Uterus (tissue), 3 donors: ENCODE measurements at regions not wholly inside any gene's neighbourhood (a gene's known extent, or its start where the extent isn't known, plus 50 kb on each side); places are given as distances from the start of the nearest gene placed in this dataset.
A peak's percentile ranks its signal among the peaks of the same experiment; 100 is the strongest.
"Not testable (repeated sequence)": the region's sequence is repeated elsewhere in the genome, so short reads cannot be mapped to it uniquely, and the experiment has no call there.

ENCODE experiments used
- DNase-seq, 2 donors: peaks; one replicate each; pipeline ENCODE4 v3.0.0-alpha.2; 2019 to 2020
- H3K27ac ChIP-seq, 2 donors: fragments of 200-600 bp; sonication (generic); 1 replicate in 1 of 2; 2 replicates in 1 of 2; pipeline ENCODE4 v1.5.1; 2016 to 2018
- H3K27me3 ChIP-seq, 2 donors: fragments of 200-600 bp; sonication (generic); one replicate each; pipeline ENCODE4 v1.5.1; 2018 to 2019; ENCODE audit warnings: control low read depth in 1 of 2
- H3K36me3 ChIP-seq, 2 donors: fragments of 200-600 bp; sonication (generic); one replicate each; pipeline ENCODE4 v1.5.1; 2019; ENCODE audit warnings: control low read depth in 1 of 2
- H3K4me1 ChIP-seq, 2 donors: fragments of 200-600 bp; sonication (generic); one replicate each; pipeline ENCODE4 v1.5.1; 2018 to 2019; ENCODE audit warnings: control low read depth in 1 of 2
- H3K4me3 ChIP-seq, 2 donors: fragments of 200-600 bp; sonication (generic); 1 replicate in 1 of 2; 2 replicates in 1 of 2; pipeline ENCODE4 v1.5.1; 2018 to 2019; ENCODE audit warnings: mild to moderate bottlenecking in 1 of 2
- H3K9me3 ChIP-seq, 2 donors: fragments of 200-600 bp; sonication (generic); one replicate each; pipeline ENCODE4 v1.5.1; 2019; ENCODE audit warnings: control low read depth in 1 of 2
- POLR2A ChIP-seq, 2 donors: fragments of 450-650 bp; IDR thresholded peaks; one replicate each; pipeline ENCODE4 v1.6.1; 2016; ENCODE audit warnings: antibody characterized with exemption in 2 of 2, mild to moderate bottlenecking in 1 of 2, moderate library complexity in 1 of 2
- intact Hi-C: fragments of 100-400 bp; cut with DNase I; formaldehyde crosslinking; loops from one replicate; pipeline ENCODE4 v1.15.1; 2023; ENCODE audit warnings: low total_unique reads
- TF ChIP-seq, protein P1 (sequence below), 4 experiments: fragments of 200-600 bp in 2 of 4; fragments of 450-650 bp in 2 of 4; sonication (generic) in 2 of 4; IDR thresholded peaks; one replicate each; pipeline ENCODE4 v1.5.1; 2016 to 2019; ENCODE audit warnings: antibody characterized with exemption in 4 of 4, mild to moderate bottlenecking in 2 of 4, moderate library complexity in 1 of 4
- donor health status: DM: yes; HTN: yes; CAD: no.

- no peak for DNase-seq
- Histone ChIP-seq H3K4me3 (no peak overlapping the region), H3K36me3 (no peaks in the 10 kb centered on the region), H3K27me3 (no peaks in the 10 kb centered on the region), H3K27ac (peak overlapping the region in 1 of 2 donors; percentile 57), H3K4me1 (no peaks in the 10 kb centered on the region), H3K9me3 (no peaks in the 10 kb centered on the region)
- TF ChIP-seq, protein P1, sequence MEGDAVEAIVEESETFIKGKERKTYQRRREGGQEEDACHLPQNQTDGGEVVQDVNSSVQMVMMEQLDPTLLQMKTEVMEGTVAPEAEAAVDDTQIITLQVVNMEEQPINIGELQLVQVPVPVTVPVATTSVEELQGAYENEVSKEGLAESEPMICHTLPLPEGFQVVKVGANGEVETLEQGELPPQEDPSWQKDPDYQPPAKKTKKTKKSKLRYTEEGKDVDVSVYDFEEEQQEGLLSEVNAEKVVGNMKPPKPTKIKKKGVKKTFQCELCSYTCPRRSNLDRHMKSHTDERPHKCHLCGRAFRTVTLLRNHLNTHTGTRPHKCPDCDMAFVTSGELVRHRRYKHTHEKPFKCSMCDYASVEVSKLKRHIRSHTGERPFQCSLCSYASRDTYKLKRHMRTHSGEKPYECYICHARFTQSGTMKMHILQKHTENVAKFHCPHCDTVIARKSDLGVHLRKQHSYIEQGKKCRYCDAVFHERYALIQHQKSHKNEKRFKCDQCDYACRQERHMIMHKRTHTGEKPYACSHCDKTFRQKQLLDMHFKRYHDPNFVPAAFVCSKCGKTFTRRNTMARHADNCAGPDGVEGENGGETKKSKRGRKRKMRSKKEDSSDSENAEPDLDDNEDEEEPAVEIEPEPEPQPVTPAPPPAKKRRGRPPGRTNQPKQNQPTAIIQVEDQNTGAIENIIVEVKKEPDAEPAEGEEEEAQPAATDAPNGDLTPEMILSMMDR (IDR thresholded peaks at IDR 0.05), result no peak
- TF ChIP-seq POLR2A (IDR thresholded peaks at IDR 0.05), result no peak
- intact Hi-C loops, result no loop called here
Measured at GRCh38 chr12:75650100-75650499, 138.7 kb upstream of the KRR1 start.

DNA sequence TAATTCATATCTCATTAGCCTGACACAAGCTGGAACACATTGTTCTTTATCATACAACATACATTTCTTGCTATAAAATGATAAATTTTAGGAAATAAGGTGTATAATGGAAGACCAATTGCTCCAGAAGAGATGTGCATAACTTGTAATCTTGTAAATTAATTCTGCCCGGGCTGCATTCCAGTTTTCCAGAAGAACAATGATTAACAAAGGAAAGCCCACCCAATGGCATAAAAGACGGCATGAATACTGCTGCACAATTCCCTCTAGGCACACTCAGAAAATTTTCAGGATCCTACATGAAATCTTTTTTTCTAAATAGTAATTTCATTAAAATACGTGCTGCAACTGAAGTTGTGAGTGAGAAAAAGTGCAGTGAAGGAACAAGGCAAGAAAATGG, 137.4 kb upstream of the KRR1 start:
- no peaks in the 10 kb centered on the region for H3K9me3 ChIP-seq
- intact Hi-C loops, result no loop called here
- no peak overlapping the region for H3K4me3 ChIP-seq
- no peak for DNase-seq
- no peaks in the 10 kb centered on the region for H3K36me3 ChIP-seq
- no peaks in the 10 kb centered on the region for H3K27me3 ChIP-seq
- H3K27ac ChIP-seq, result no peak overlapping the region
- no peaks in the 10 kb centered on the region for H3K4me1 ChIP-seq
- TF ChIP-seq POLR2A (IDR thresholded peaks at IDR 0.05), result no peak
- TF ChIP-seq, protein P1 (IDR thresholded peaks at IDR 0.05), result no peak

DNA sequence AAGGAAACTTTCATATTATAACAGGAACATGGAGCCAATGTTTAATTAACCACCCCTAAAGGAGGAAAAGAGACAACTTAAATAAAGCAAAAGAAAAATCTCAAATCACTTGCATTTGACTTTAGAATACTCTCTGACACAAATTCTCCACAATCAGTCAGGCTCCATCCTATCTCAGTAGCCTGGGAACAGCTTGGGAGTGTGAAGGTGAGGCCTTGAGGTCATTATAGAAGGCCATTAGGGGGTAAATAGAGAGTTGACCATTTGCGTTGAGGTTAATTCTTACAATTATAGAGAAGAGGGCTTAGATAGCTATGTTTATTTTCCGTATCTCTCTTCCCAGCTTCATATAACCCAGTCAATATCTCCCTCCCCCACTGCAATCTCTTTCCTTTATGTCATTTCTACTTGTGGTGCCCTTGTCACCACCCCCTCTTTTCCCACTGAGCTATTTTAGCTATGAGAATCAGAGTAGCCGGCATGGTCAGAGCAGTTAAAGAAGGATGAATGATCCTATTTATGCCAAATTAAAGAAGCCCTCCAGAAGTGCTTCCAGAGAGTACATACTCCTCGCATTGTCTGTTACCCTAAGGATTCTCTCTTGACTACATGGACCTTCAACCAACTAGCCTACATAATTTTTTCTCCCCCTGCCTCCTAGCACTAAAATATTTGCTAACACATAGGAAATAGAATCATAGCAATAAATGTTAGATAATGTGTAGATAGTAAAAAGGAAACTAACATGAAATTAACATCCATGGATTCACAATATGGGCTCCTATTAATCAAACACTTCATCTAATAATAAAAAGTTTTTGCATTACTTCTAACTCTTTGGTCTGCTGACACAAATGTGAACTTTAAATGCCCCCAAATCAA, 135.2 kb upstream of the KRR1 start:
- no peaks in the 10 kb centered on the region for H3K9me3 ChIP-seq
- TF ChIP-seq, protein P1 (IDR thresholded peaks at IDR 0.05), result no peak
- no peak for TF ChIP-seq POLR2A (IDR thresholded peaks at IDR 0.05)
- no peaks in the 10 kb centered on the region for H3K27me3 ChIP-seq
- H3K4me3 ChIP-seq, result no peak overlapping the region
- intact Hi-C loops, result no loop called here
- no peaks in the 10 kb centered on the region for H3K4me1 ChIP-seq
- H3K36me3 ChIP-seq, result no peaks in the 10 kb centered on the region
- H3K27ac ChIP-seq, result no peak overlapping the region
- DNase-seq, result no peak

DNA sequence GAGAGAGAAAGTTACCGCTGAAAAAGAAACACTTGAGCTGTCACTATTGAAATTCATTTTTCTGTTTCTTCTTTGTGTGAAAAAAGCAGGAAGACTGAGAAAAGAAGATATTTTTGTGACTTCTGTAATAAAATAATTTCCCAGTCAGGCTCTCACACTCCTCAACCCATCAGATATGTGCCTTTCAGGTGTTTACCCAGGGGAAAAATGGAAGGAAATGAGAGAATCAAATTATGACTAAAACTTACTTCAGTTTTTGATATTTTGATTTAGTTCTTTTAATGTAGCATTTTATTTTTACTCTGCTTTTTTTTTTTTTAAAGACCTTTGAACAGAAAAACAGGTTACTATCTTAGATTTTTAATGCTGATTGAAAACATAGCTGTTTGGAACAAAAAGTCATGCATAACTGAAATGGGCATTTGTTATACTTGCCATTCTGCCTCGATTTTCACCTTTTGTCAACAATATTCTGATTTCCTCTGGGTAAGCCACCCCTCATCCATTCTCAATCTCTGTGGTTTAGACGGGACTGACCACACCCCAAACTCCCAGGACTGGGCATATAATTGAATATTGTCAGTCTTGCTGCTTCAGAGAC, 133.2 kb upstream of the KRR1 start:
- H3K36me3 ChIP-seq, result no peaks in the 10 kb centered on the region
- H3K9me3 ChIP-seq, result no peaks in the 10 kb centered on the region
- intact Hi-C loops, result no loop called here
- H3K27me3 ChIP-seq, result no peaks in the 10 kb centered on the region
- TF ChIP-seq, protein P1 (IDR thresholded peaks at IDR 0.05), result no peak
- no peak for TF ChIP-seq POLR2A (IDR thresholded peaks at IDR 0.05)
- no peak overlapping the region for H3K27ac ChIP-seq
- DNase-seq, result no peak
- H3K4me3 ChIP-seq, result no peak overlapping the region
- no peaks in the 10 kb centered on the region for H3K4me1 ChIP-seq

GRCh38 chr12:75643119-75643518, 131.7 kb upstream of the KRR1 start:
- not testable (repeated sequence) for H3K4me3 ChIP-seq

More at GRCh38 chr12:75643119-75643518, 131.7 kb upstream of the KRR1 start:
- intact Hi-C loops, H3K36me3 ChIP-seq, H3K9me3 ChIP-seq, H3K27ac ChIP-seq, H3K4me1 ChIP-seq, DNase-seq, H3K27me3 ChIP-seq: not testable (repeated sequence)
